Activated T-cell treated with anti-CD3 and anti-CD28 coated beads, Interleukin-2, amount 50 U/mL, for 4 hours (primary cell): ENCODE measurements at regions not wholly inside any gene's neighbourhood (a gene's known extent, or its start where the extent isn't known, plus 50 kb on each side); places are given as distances from the start of the nearest gene placed in this dataset.

Source experiments
- ATAC-seq, 2 donors: fragments of 200-7000 bp; cut with Tn5 transposase; one replicate each; pipeline ENCODE4 v1.10.0; 2021
- DNase-seq: peaks from one replicate; pipeline ENCODE4 v3.0.0-alpha.2; 2020
- H3K27me3 Mint-ChIP-seq: one replicate; pipeline ENCODE4 v1.8.0; 2021; ENCODE audit warnings: low read depth, mixed read lengths
- H3K36me3 Mint-ChIP-seq: one replicate; pipeline ENCODE4 v1.8.0; 2022; ENCODE audit warnings: mixed read lengths; ENCODE audit not compliant: insufficient read depth
- H3K4me1 Mint-ChIP-seq: one replicate; pipeline ENCODE4 v1.8.0; 2021; ENCODE audit warnings: low read depth, mixed read lengths
- H3K4me3 Mint-ChIP-seq: one replicate; pipeline ENCODE4 v1.8.0; 2021; ENCODE audit warnings: mild to moderate bottlenecking, moderate library complexity, mixed read lengths
- H3K9me3 Mint-ChIP-seq: one replicate; pipeline ENCODE4 v1.8.0; 2021; ENCODE audit warnings: mixed read lengths

DNA sequence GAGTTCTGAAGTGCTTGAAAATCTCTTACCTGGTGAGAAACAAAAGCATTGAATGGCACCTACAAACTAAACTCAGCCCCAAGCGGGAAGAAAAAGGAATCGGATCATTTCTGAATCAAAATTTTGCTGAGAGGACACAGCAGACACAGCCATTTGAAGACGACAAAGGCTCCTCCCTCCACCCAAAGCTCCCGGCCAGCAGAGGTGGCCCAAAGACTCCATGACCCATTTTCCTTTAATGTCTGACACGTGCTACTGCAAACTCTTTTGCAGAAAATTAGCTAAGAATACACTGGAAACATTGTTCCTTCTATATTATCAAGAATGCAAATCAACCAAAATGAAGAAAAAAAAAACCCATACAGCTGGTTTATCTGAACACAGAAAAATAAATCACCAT lies 85.9 kb upstream of the FOXN3 start:
- H3K4me1 Mint-ChIP-seq: peaks cover 34% of the 10 kb centered on the region
- H3K9me3 Mint-ChIP-seq: no peaks in the 10 kb centered on the region
- no peak for DNase-seq
- H3K27me3 Mint-ChIP-seq: no peaks in the 10 kb centered on the region
- H3K4me3 Mint-ChIP-seq: no peak overlapping the region
- no peak for ATAC-seq
- H3K36me3 Mint-ChIP-seq: peaks cover 12% of the 10 kb centered on the region

DNA sequence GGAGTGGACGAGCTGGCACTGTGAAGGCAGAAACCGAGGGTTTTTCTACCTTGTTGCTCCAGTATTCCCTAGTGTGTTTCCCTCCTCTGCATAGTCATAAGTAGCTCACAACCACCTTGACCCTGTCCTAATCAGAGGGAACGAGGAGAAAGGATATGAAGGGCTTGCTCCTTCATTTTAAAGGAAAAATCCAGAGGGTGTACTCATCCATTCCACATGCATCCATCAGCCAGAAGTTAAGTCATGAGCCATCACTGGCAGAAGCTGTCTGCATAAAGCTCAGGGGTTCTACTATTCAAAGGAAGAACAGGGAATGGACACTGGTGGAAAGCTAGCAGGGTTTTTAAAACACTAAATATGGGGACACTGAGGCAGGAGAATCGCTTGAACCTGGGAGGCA lies 84.3 kb upstream of the FOXN3 start:
- no peaks in the 10 kb centered on the region for H3K27me3 Mint-ChIP-seq
- H3K4me1 Mint-ChIP-seq: peaks cover 24% of the 10 kb centered on the region
- ATAC-seq (no peak), DNase-seq (no peak)
- no peaks in the 10 kb centered on the region for H3K9me3 Mint-ChIP-seq
- peaks cover 12% of the 10 kb centered on the region for H3K36me3 Mint-ChIP-seq
- no peak overlapping the region for H3K4me3 Mint-ChIP-seq

DNA sequence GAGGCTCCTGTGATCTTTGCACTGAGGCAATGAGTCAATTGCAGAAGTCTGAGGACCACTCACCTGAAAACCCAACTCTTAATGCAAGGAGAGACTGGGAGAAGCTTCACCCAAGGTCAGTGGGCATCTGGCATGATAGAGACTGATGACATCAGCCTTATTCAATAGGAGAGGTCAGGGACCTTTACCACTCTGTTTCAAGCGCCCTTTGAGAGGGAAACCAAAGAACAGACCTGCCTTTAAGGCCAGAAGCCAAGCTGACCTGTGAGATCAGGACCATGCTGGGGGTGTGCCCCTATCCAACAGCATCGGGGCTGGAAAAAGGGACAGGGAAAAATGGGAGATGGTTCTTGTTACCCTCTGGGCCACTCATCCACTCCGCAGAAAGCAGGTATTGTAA lies 83.3 kb upstream of the FOXN3 start:
- peaks cover 28% of the 10 kb centered on the region for H3K4me1 Mint-ChIP-seq
- H3K36me3 Mint-ChIP-seq: peaks cover 12% of the 10 kb centered on the region
- no peak for DNase-seq
- no peak for ATAC-seq
- H3K27me3 Mint-ChIP-seq: no peaks in the 10 kb centered on the region
- no peak overlapping the region for H3K4me3 Mint-ChIP-seq
- no peaks in the 10 kb centered on the region for H3K9me3 Mint-ChIP-seq

DNA sequence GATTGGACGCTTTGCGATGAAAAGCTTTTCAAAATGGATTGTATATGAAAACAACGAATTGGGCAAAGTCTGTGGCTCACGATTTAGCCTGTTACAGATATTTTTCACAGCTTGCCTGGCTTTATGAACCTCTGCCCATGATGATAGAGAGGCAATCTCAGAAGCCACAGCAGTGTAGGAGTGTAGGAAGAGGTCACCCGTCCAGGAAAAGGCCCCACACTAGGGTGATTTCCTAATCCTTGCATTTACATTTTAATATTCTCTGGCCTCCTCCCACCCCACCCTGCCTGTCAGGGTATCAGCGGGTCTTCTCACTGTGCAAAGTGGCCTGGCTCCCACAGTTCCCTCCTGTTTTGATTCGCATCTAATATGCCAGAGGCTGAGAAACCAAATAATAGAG lies 81.8 kb upstream of the FOXN3 start:
- H3K36me3 Mint-ChIP-seq: peaks cover 8% of the 10 kb centered on the region
- H3K4me3 Mint-ChIP-seq: no peak overlapping the region
- no peaks in the 10 kb centered on the region for H3K9me3 Mint-ChIP-seq
- no peak for ATAC-seq
- H3K4me1 Mint-ChIP-seq: peaks cover 22% of the 10 kb centered on the region
- H3K27me3 Mint-ChIP-seq: no peaks in the 10 kb centered on the region
- DNase-seq: no peak

DNA sequence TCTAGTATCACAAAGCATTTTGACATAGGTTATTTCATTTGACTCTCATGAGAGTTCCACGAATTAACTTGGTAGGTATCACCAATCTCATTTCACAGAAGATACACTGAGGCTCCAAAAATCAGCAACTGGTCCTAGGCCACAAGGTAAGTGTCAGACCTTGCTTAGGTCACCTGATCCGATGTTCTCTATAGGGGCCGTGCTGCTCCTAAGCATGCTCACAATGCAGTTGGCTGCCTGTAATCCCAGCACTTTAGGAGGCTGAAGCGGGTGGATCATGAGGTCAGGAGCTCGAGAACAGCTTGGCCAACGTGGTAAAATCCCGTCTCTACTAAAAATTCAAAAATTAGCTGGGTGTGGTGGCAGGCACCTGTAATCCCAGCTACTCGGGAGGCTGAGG lies 78.7 kb upstream of the FOXN3 start:
- Mint-ChIP-seq H3K36me3 (peaks cover 8% of the 10 kb centered on the region), H3K4me1 (peaks cover 15% of the 10 kb centered on the region)
- ATAC-seq: no peak

DNA sequence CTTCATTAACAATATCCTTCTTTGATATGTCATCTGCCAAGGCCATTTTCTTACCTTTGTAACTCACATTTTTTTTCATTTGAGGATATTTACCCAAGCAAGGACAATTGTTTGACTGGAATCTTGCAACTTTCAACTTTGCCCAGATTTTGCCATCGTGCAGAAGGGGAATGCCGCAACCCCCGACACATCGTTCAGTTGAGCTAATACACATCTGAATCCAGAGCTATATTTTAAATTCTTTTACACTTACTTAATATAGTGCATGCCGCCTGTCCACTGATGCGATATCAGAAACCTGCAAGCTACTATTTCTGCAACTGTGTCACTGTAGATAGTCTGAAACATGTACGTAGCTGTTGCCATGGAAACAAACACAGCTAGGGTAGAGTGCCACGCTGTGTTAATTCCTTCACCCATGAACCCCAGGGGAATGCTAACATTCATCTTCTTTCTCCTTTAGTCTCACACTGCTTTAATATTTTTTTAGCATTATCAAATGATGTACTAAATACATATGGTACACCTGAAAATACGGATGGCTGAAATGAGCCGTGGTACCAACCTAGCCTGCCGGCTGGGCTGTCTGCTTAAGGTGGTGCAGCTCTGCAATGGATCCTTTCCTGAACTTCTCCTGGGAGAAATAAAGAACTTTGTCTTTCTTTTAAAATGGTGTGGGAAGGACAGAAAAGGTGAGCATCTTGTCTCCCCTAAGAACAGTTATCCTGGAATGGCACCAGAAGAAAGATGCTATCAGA lies 77.0 kb upstream of the FOXN3 start:
- ATAC-seq (no peak), DNase-seq (no peak)
- no peak overlapping the region for H3K4me3 Mint-ChIP-seq
- H3K27me3 Mint-ChIP-seq: no peaks in the 10 kb centered on the region
- H3K4me1 Mint-ChIP-seq: peaks cover 15% of the 10 kb centered on the region
- H3K36me3 Mint-ChIP-seq: peaks cover 3% of the 10 kb centered on the region
- H3K9me3 Mint-ChIP-seq: no peaks in the 10 kb centered on the region

More for the DNA sequence above, 78.7 kb upstream of the FOXN3 start:
- no peaks in the 10 kb centered on the region for H3K9me3 Mint-ChIP-seq
- H3K4me3 Mint-ChIP-seq: no peak overlapping the region
- H3K27me3 Mint-ChIP-seq: no peaks in the 10 kb centered on the region
- DNase-seq: no peak

DNA sequence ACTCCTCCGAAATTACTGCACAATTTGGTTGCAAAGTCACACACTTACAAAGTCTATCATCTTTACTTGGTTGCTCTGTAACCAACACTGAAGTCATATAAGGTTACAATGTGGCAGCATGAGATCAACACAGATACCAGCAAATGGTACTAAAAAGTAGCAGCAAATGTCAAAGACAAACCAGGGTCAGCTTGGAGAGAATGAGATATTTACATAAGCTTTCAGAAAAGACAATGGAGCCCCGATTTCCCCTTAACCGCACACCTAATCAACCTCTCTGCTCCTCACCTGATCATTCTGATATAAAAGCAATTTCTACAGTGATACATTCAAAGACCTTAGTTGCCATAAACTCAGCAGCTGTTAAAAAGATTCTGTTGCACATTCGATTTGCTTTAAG lies 76.4 kb upstream of the FOXN3 start:
- DNase-seq (no peak), ATAC-seq (no peak)
- peaks cover 15% of the 10 kb centered on the region for H3K4me1 Mint-ChIP-seq
- H3K36me3 Mint-ChIP-seq: peaks cover 3% of the 10 kb centered on the region
- H3K9me3 Mint-ChIP-seq: no peaks in the 10 kb centered on the region
- H3K4me3 Mint-ChIP-seq: no peak overlapping the region
- H3K27me3 Mint-ChIP-seq: no peaks in the 10 kb centered on the region

DNA sequence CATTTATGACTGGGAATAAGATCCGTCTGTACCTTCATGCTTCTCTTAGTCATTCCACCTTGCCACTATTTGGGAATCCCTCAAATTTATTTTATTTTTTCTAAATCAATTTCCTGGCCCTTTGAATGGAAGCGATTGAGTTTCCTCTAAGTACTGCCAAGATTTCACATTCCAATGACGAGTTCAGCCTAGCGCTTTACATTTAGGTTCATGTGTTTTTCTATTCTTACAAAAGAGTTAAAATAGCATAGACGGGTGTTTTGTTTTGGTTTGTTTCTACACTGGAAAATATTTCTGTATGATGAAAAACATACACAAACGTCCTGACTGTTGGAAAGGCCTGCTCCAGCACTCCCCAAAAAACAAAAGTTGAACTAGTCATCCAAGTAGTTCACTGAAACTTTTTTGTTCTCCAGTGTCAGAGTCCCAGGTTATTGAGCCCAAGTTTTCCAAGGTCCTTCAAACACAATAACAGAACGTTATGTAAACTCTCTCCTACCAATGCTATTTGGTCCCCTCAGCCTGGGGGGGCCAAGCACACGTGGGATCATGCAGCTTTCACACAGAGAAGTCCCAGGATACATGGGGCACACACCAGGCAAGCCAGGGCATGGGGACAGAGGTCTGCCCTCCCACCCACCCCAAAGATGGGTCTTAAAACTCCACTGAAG lies 74.8 kb upstream of the FOXN3 start:
- H3K27me3 Mint-ChIP-seq: no peaks in the 10 kb centered on the region
- ATAC-seq (no peak), DNase-seq (no peak)
- H3K4me1 Mint-ChIP-seq: peaks cover 16% of the 10 kb centered on the region
- H3K9me3 Mint-ChIP-seq: no peaks in the 10 kb centered on the region
- H3K36me3 Mint-ChIP-seq: peaks cover 3% of the 10 kb centered on the region
- no peak overlapping the region for H3K4me3 Mint-ChIP-seq

DNA sequence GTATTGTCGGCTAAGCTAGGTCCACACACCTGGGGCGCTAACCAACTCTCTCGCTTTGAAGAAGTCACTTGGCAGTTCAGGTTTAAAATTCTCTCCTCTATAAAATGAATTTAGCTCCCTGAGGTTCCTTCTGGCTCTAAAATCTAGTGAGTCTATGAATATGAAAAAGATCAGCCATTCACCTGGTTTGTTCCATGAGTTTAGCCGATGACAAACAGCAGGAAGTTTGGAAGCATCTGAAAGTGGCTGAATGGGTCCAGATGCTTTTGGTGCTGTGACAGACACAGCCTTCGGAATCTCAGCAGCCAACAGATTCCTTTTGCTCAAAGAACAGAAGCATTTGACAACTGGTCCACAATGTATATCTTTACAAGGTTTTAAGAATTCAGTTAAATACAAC lies 73.4 kb upstream of the FOXN3 start:
- Mint-ChIP-seq H3K4me3 (no peak overlapping the region), H3K4me1 (peaks cover 16% of the 10 kb centered on the region), H3K9me3 (no peaks in the 10 kb centered on the region), H3K27me3 (no peaks in the 10 kb centered on the region), H3K36me3 (peaks cover 14% of the 10 kb centered on the region)
- no peak for DNase-seq
- ATAC-seq: no peak

DNA sequence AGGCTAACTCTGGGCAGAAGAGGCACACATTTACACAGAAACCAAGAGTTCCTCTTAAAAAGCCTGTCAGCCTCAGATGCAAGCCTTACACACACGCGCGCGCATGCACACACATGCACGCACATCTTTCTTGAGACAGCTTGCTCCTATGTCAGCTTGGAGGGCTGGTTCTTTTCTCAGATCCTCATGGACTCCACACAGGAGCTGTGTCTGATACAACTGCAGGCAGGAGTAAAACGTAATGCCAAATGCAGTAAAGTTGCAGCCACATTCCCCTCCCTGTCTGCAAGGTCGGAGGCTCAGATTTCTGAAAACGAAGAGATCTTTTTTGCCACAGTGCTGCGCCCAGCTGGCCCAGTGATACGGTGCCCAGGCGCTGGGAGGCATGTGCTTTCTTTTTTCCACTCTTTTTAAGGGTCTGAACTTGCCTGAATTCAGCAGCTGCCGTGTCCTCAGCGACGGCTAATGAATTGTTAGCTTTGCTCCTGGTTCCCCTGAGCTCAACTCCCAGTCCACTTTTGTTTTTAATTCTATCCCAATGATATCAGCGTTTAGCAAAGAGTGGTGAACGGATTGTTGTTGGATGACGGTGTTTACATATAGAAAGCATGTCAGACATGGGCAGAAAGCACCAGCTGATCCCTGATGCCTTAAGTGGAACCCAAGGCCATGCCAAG lies 72.9 kb upstream of the FOXN3 start:
- Mint-ChIP-seq H3K36me3 (peaks cover 17% of the 10 kb centered on the region), H3K27me3 (no peaks in the 10 kb centered on the region), H3K4me1 (peaks cover 16% of the 10 kb centered on the region), H3K4me3 (no peak overlapping the region), H3K9me3 (no peaks in the 10 kb centered on the region)
- ATAC-seq: no peak
- DNase-seq: no peak

DNA sequence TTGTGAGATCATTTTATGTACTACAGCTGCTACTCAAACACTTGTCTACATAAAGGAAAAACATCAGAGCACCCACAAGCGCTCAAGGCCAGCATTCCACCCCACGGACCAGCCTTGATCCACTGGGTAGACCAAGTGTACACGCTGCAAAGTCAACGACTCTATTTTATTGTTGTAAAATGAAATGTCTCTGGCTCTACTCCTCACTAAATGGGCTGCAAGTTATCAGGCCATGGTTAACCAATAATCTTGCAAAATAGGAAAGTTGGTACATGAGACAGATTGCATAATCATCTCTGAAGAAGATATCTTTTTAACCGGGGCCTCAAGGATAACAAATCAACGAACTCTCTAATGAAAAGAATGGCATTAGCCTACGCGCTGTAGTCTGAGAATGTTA lies 69.9 kb upstream of the FOXN3 start:
- Mint-ChIP-seq H3K36me3 (peaks cover 21% of the 10 kb centered on the region), H3K27me3 (no peaks in the 10 kb centered on the region), H3K4me3 (no peak overlapping the region), H3K9me3 (no peaks in the 10 kb centered on the region), H3K4me1 (peaks cover 9% of the 10 kb centered on the region)
- ATAC-seq (no peak), DNase-seq (no peak)

DNA sequence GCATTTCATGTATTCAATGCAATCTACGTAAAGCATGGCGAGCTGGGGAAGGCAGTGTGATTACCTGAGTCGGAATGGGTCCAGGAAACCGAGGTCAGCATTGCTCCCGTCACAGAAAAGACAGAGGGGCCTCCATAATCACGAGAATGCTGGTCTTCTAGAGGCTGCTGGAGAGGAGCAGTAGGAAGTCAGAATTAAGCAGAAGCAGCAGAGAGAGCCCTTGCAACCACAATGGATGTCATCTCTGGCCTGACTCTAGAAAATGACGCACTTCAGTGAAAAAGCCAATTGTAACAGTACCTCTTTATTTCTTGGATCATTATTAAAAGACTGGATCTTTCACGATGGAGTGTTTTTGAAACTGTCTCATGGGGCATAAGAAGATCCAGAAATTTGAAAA lies 69.5 kb upstream of the FOXN3 start:
- H3K4me3 Mint-ChIP-seq: no peak overlapping the region
- no peaks in the 10 kb centered on the region for H3K9me3 Mint-ChIP-seq
- DNase-seq (no peak), ATAC-seq (no peak)
- H3K4me1 Mint-ChIP-seq: peaks cover 9% of the 10 kb centered on the region
- peaks cover 22% of the 10 kb centered on the region for H3K36me3 Mint-ChIP-seq
- H3K27me3 Mint-ChIP-seq: no peaks in the 10 kb centered on the region

DNA sequence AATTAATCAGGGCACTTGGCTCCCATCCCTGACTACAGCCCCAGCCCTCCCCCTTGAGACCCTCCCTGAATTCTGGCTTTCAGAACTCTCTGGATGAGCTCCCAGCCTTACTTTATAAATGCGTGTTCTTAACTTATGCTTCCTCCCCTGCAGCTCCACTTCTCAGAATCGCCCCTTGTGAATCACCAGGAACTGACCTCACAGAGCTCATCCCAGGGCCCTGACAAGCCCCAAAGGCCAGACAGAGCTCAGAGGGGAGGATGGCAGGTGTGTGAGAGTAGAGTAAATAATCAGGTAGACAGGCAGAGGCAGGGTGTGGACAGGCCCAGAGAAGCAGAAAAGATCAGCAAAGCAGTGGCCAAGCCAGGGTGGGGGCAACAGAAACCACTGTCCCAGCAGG lies 68.2 kb upstream of the FOXN3 start:
- Mint-ChIP-seq H3K4me1 (peaks cover 9% of the 10 kb centered on the region), H3K36me3 (peaks cover 20% of the 10 kb centered on the region), H3K4me3 (no peak overlapping the region), H3K27me3 (no peaks in the 10 kb centered on the region), H3K9me3 (no peaks in the 10 kb centered on the region)
- ATAC-seq: no peak
- DNase-seq: no peak

DNA sequence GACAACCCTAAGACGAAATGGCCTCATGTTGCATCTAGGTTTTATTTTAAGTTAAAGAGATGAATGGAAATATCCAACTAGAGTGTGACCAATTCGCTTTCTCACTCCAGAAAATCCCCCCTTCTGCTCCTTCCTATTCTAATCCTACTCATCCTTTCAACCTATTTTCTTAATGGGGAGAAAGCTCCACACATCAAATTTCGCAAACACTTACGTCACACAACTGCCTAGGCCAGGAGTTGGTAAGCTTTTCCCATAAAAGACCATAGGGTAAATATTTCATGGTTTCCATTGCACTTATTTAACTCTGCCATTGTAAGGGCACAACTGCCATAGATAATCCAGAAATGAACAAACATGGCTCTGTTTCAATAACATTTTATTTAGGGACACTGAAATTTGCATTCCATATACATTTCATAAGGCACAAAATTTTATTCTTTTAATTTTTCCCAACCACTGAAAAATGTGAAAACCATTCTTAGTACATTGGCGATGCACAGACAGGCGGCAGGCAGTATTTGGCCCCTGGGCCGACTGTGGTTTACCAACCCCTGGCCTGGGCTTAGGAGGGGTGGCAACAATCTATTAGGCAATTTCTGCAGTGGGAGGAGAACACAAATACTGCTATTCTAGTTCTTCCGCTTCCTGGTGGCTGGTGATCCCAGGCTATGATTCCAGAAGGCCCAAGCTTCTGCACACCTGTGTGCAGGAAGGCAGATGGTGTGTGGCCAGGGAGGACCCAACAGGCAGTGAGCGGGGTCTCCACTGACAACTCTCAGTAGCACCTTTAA lies 67.2 kb upstream of the FOXN3 start:
- DNase-seq (no peak), ATAC-seq (no peak)
- Mint-ChIP-seq H3K27me3 (no peaks in the 10 kb centered on the region), H3K4me1 (peaks cover 9% of the 10 kb centered on the region), H3K9me3 (no peaks in the 10 kb centered on the region), H3K36me3 (peaks cover 24% of the 10 kb centered on the region), H3K4me3 (no peak overlapping the region)
